IPS-18a (cell line): ENCODE measurements at regions not wholly inside any gene's neighbourhood (a gene's known extent, or its start where the extent isn't known, plus 50 kb on each side); places are given as distances from the start of the nearest gene placed in this dataset.

Experiments
- H3K27ac ChIP-seq: one replicate; pipeline ENCODE4 v1.5.1; 2013; ENCODE audit warnings: low read length
- H3K27me3 ChIP-seq: one replicate; pipeline ENCODE4 v1.6.1; 2013; ENCODE audit warnings: mild to moderate bottlenecking, low read length; ENCODE audit not compliant: control insufficient read depth, insufficient read depth
- H3K36me3 ChIP-seq: one replicate; pipeline ENCODE4 v1.6.1; 2013; ENCODE audit warnings: low read depth, low read length; ENCODE audit not compliant: control insufficient read depth
- H3K4me1 ChIP-seq: one replicate; pipeline ENCODE4 v1.6.1; 2013; ENCODE audit warnings: low read depth, low read length; ENCODE audit not compliant: control insufficient read depth
- H3K4me3 ChIP-seq: one replicate; pipeline ENCODE4 v1.5.1; 2013; ENCODE audit warnings: low read length
- H3K9ac ChIP-seq: one replicate; pipeline ENCODE4 v1.6.1; 2013; ENCODE audit warnings: mild to moderate bottlenecking, low read length, moderate library complexity
- H3K9me3 ChIP-seq: one replicate; pipeline ENCODE4 v1.6.1; 2013; ENCODE audit warnings: low read depth, low read length; ENCODE audit not compliant: control insufficient read depth

GRCh38 chr5:106923409-106923808 lies 747.3 kb downstream of the EFNA5 start:
- no peak overlapping the region for H3K9ac ChIP-seq
- no peak overlapping the region for H3K27ac ChIP-seq
- no peaks in the 10 kb centered on the region for H3K9me3 ChIP-seq
- no peaks in the 10 kb centered on the region for H3K4me1 ChIP-seq
- no peaks in the 10 kb centered on the region for H3K36me3 ChIP-seq
- H3K27me3 ChIP-seq, result no peaks in the 10 kb centered on the region
- H3K4me3 ChIP-seq, result no peak overlapping the region

DNA sequence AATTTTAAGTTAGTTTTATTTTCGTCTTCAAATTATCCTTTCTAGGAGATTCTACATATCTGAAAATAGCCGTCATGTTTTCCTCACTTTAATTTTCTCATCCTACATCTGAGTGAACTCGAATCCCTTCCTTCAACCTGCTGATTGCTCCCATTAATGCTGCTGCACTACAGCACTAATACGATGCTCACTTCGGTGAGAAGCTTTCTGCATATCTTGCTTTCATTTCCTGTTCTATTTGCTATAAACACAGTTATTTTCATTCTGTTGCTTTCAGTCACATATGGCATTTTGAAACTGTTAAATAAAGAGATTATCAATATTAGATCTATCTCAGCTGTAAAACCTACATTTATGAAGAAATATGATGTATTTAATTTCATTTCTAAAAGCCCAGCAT lies 749.2 kb downstream of the EFNA5 start:
- no peaks in the 10 kb centered on the region for H3K27me3 ChIP-seq

DNA sequence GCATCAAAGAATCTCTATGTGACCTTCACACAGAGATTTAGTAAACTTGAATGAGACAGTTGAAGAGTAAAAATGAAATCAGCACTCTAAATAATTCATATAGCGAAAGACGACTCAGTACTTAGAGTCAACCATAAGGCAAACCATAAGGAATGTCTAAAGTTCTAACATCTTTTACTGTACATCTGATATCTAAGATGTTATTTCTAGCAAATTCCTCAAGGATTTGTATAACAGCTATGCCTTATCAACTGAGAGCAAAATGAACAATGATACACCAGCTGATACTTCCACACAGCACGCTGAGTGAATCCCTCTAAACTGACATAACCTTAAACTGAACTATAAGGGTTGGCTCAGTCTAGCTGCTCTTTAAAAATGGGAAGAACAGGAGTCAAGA lies 760.3 kb downstream of the EFNA5 start:
- Histone ChIP-seq H3K27me3 (no peaks in the 10 kb centered on the region), H3K4me3 (no peak overlapping the region), H3K9ac (no peak overlapping the region), H3K36me3 (no peaks in the 10 kb centered on the region), H3K27ac (no peak overlapping the region), H3K4me1 (no peaks in the 10 kb centered on the region), H3K9me3 (no peaks in the 10 kb centered on the region)

More for the DNA sequence above, 749.2 kb downstream of the EFNA5 start:
- Histone ChIP-seq H3K9ac (no peak overlapping the region), H3K36me3 (no peaks in the 10 kb centered on the region), H3K9me3 (no peaks in the 10 kb centered on the region), H3K4me3 (no peak overlapping the region), H3K4me1 (no peaks in the 10 kb centered on the region), H3K27ac (no peak overlapping the region)

DNA sequence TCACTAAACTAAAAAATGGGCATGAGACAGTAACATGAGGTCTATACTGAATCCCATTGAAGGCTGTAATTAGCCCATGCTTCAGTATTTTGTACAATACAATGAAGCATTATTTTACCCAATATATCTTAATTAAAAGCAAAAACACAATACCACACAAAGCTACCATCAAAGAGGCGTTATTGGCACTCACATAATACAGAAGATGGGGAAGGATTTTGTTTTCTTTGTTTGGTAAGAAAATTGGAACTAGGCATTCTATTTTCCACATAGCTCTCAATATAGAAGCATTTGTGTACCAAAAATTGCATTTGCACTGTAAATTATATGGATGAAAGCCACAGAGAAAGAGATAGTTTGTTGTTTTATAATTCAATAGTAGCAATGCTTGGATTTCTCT lies 761.0 kb downstream of the EFNA5 start:
- Histone ChIP-seq H3K27me3 (no peaks in the 10 kb centered on the region), H3K9ac (no peak overlapping the region), H3K27ac (no peak overlapping the region), H3K36me3 (no peaks in the 10 kb centered on the region), H3K9me3 (no peaks in the 10 kb centered on the region), H3K4me1 (no peaks in the 10 kb centered on the region), H3K4me3 (no peak overlapping the region)

GRCh38 chr5:106907979-106908378 lies 762.8 kb downstream of the EFNA5 start:
- H3K27me3 ChIP-seq, result no peaks in the 10 kb centered on the region
- no peaks in the 10 kb centered on the region for H3K4me1 ChIP-seq

GRCh38 chr5:106906199-106906598 lies 764.5 kb downstream of the EFNA5 start:
- no peak overlapping the region for H3K27ac ChIP-seq
- H3K9me3 ChIP-seq, result no peaks in the 10 kb centered on the region
- no peak overlapping the region for H3K9ac ChIP-seq
- no peaks in the 10 kb centered on the region for H3K4me1 ChIP-seq
- no peaks in the 10 kb centered on the region for H3K36me3 ChIP-seq
- no peak overlapping the region for H3K4me3 ChIP-seq
- no peaks in the 10 kb centered on the region for H3K27me3 ChIP-seq

More at GRCh38 chr5:106907979-106908378, 762.8 kb downstream of the EFNA5 start:
- Histone ChIP-seq H3K9me3 (no peaks in the 10 kb centered on the region), H3K9ac (no peak overlapping the region), H3K27ac (no peak overlapping the region), H3K4me3 (no peak overlapping the region), H3K36me3 (no peaks in the 10 kb centered on the region)

DNA sequence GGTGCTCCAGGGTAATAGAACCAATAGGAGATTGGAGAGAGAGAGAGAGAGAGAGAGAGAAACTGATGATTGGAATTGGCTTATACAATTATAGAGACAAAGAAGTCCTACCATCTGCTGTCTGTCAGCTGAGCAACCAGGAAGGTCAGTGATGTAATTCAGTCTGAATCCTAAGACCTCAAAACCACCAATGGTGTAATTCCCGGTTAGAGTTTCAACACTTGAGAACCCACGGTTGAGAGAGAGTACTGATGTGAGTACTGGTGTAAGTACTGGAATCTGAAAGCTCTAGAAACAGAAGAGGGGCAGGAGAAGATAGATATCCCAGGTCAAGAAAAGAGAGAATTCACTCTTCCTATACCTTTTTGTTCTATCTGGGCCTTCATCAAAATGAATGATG lies 775.8 kb downstream of the EFNA5 start:
- H3K9ac ChIP-seq, result no peak overlapping the region
- no peaks in the 10 kb centered on the region for H3K27me3 ChIP-seq
- H3K4me1 ChIP-seq, result no peaks in the 10 kb centered on the region
- H3K4me3 ChIP-seq, result no peak overlapping the region
- H3K36me3 ChIP-seq, result no peaks in the 10 kb centered on the region
- H3K9me3 ChIP-seq, result no peaks in the 10 kb centered on the region
- H3K27ac ChIP-seq, result no peak overlapping the region

- H3K4me1 ChIP-seq, result peaks cover 7% of the 10 kb centered on the region
- H3K9ac ChIP-seq, result no peak overlapping the region
- no peak overlapping the region for H3K4me3 ChIP-seq
- no peaks in the 10 kb centered on the region for H3K9me3 ChIP-seq
- H3K27me3 ChIP-seq, result no peaks in the 10 kb centered on the region
- H3K27ac ChIP-seq, result no peak overlapping the region
- no peaks in the 10 kb centered on the region for H3K36me3 ChIP-seq
Measured at GRCh38 chr5:106882035-106882434, 788.7 kb downstream of the EFNA5 start.

GRCh38 chr5:106880656-106881055 lies 790.1 kb downstream of the EFNA5 start:
- H3K36me3 ChIP-seq, result no peaks in the 10 kb centered on the region
- no peaks in the 10 kb centered on the region for H3K27me3 ChIP-seq
- no peak overlapping the region for H3K4me3 ChIP-seq
- H3K9ac ChIP-seq, result no peak overlapping the region
- H3K27ac ChIP-seq, result no peak overlapping the region
- peaks cover 7% of the 10 kb centered on the region for H3K4me1 ChIP-seq
- H3K9me3 ChIP-seq, result peaks cover 6% of the 10 kb centered on the region

DNA sequence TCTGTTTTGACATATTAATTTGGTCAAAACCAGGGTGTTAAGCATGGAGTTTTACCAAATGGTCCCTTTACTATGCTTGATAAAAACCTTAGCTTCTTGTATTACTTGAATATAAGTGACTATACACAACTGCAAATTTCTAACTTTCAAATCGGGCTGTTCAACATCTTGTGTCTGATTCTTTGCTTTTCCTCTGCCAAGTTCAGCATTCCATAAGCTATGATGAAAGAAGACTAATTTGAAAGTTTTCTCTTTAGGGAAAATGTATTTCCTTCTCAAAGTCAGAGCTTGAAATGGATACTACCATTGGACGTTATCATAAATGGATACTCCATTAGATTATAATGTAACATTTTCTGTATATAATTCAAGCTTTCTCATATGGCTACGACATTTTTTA lies 792.9 kb downstream of the EFNA5 start:
- no peaks in the 10 kb centered on the region for H3K27me3 ChIP-seq
- H3K4me3 ChIP-seq, result no peak overlapping the region
- no peak overlapping the region for H3K27ac ChIP-seq
- peaks cover 6% of the 10 kb centered on the region for H3K9me3 ChIP-seq
- peaks cover 7% of the 10 kb centered on the region for H3K4me1 ChIP-seq
- no peak overlapping the region for H3K9ac ChIP-seq
- H3K36me3 ChIP-seq, result no peaks in the 10 kb centered on the region

DNA sequence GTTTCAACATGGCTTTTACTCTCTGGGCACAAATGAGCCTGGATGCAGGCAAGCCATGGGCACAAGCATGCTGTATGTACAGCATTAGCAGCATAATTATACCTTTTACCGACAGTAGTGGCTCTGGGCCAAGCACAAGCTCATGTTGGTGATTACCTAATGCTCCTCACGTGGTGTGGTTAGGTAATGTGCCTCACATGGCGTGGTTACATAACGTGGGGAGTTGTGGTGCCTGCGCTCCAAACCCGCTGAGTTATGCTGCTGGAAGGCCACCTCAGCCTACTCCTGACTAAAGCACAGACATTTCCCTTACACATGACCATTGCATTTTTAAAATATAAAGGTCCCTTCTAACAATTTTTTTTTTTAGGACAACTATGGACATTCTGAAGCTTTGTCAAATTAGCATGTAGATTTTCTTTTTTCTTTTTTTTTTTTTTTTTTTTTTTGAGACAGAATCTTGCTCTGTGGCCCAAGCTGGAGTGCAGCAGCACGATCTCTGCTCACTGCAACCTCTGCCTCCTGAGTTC lies 794.0 kb downstream of the EFNA5 start:
- Histone ChIP-seq H3K9ac (no peak overlapping the region), H3K9me3 (peaks cover 6% of the 10 kb centered on the region), H3K4me3 (no peak overlapping the region), H3K27me3 (no peaks in the 10 kb centered on the region), H3K4me1 (peaks cover 3% of the 10 kb centered on the region), H3K36me3 (no peaks in the 10 kb centered on the region), H3K27ac (no peak overlapping the region)

GRCh38 chr5:106876298-106876622 lies 794.5 kb downstream of the EFNA5 start:
- no peak overlapping the region for H3K27ac ChIP-seq
- no peaks in the 10 kb centered on the region for H3K4me1 ChIP-seq
- no peak overlapping the region for H3K4me3 ChIP-seq
- H3K36me3 ChIP-seq, result no peaks in the 10 kb centered on the region
- no peak overlapping the region for H3K9ac ChIP-seq
- no peaks in the 10 kb centered on the region for H3K27me3 ChIP-seq
- H3K9me3 ChIP-seq, result peaks cover 6% of the 10 kb centered on the region
